SK-N-SH (cell line): ENCODE measurements at regions not wholly inside any gene's neighbourhood (a gene's known extent, or its start where the extent isn't known, plus 50 kb on each side); places are given as distances from the start of the nearest gene placed in this dataset.

Experiments
- CTCF ChIP-seq: fragments of 200-600 bp; sonication (generic); IDR thresholded peaks from 2 replicates; pipeline ENCODE4 v1.6.1; 2017; ENCODE audit warnings: antibody characterized with exemption, mild to moderate bottlenecking, moderate library complexity
- EZH2phosphoT487 ChIP-seq: fragments of 200-600 bp; sonication (generic); IDR thresholded peaks from 2 replicates; pipeline ENCODE4 v1.6.1; 2017; ENCODE audit warnings: low read depth, mixed run types, mild to moderate bottlenecking, antibody characterized with exemption, moderate library complexity, borderline replicate concordance
- FOSL2 ChIP-seq: IDR thresholded peaks from 2 replicates; pipeline ENCODE4 v1.4.0; 2012; ENCODE audit warnings: low read depth, mild to moderate bottlenecking, moderate library complexity, borderline replicate concordance
- GABPA ChIP-seq: IDR thresholded peaks from 2 replicates; pipeline ENCODE4 v1.4.0; 2012; ENCODE audit warnings: low read depth, mild to moderate bottlenecking
- MAX ChIP-seq: IDR thresholded peaks from 2 replicates; pipeline ENCODE4 v1.4.0; 2012; ENCODE audit warnings: low read depth
- SMC3 ChIP-seq: IDR thresholded peaks from 2 replicates; pipeline ENCODE4 v1.6.1; 2012; ENCODE audit warnings: low read depth, low read length, improper control_type of control experiment
- TCF12 ChIP-seq: IDR thresholded peaks from 2 replicates; pipeline ENCODE4 v1.4.0; 2012
- USF1 ChIP-seq: IDR thresholded peaks from 2 replicates; pipeline ENCODE4 v1.4.0; 2012; ENCODE audit warnings: low read depth, borderline replicate concordance
- USF2 ChIP-seq: fragments of 150-350 bp; IDR thresholded peaks from 2 replicates; pipeline ENCODE4 v1.6.1; 2017; ENCODE audit warnings: antibody characterized with exemption, low read length, low read depth, borderline replicate concordance

GRCh38 chr5:145660897-145661640, 174.1 kb downstream of the PRELID2 start:
- TF ChIP-seq CTCF: no peak
- no peak for TF ChIP-seq EZH2phosphoT487
- TF ChIP-seq USF2: no peak
- TF ChIP-seq GABPA: no peak
- TF ChIP-seq USF1: no peak
- no peak for TF ChIP-seq FOSL2
- no peak for TF ChIP-seq SMC3
- TF ChIP-seq MAX: no peak
- peak; percentile 47; the same call in 1 of the 2 replicates for TF ChIP-seq TCF12
